HepG2 (cell line): ENCODE measurements at regions not wholly inside any gene's neighbourhood (a gene's known extent, or its start where the extent isn't known, plus 50 kb on each side); places are given as distances from the start of the nearest gene placed in this dataset.
A peak's percentile ranks its signal among the peaks of the same experiment; 100 is the strongest.

ENCODE experiments used
- ERF ChIP-seq: IDR thresholded peaks from 2 replicates; pipeline ENCODE4 v1.6.1; 2018; ENCODE audit warnings: missing biosample characterization, missing genetic modification reagents
- HINFP ChIP-seq: sonication (generic); formaldehyde crosslinking; IDR thresholded peaks from 2 replicates; pipeline ENCODE4 v1.4.0; 2020; ENCODE audit warnings: low read depth, mild to moderate bottlenecking, missing genetic modification reagents
- KDM1A ChIP-seq: IDR thresholded peaks from 2 replicates; pipeline ENCODE4 v1.6.1; 2016; ENCODE audit warnings: missing compliant biosample characterization
- NFATC3 ChIP-seq: sonication (generic); formaldehyde crosslinking; IDR thresholded peaks from 2 replicates; pipeline ENCODE4 v1.5.1; 2020; ENCODE audit warnings: mild to moderate bottlenecking, missing genetic modification reagents
- PHF20 ChIP-seq: sonication (generic); formaldehyde crosslinking; IDR thresholded peaks from 2 replicates; pipeline ENCODE4 v1.5.0; 2020; ENCODE audit warnings: mild to moderate bottlenecking, missing genetic modification reagents
- POLR2A ChIP-seq, 2 experiments: IDR thresholded peaks; 2 replicates each; pipeline ENCODE4 v1.6.1; 2011; ENCODE audit warnings: low read depth in 2 of 2, low read length in 2 of 2, mild to moderate bottlenecking in 1 of 2, moderate library complexity in 1 of 2; ENCODE audit not compliant: insufficient read depth in 1 of 2
- SALL1 ChIP-seq: sonication (generic); formaldehyde crosslinking; IDR thresholded peaks from 2 replicates; pipeline ENCODE4 v1.8.0; 2022; ENCODE audit warnings: mild to moderate bottlenecking, missing genetic modification reagents
- SP5 ChIP-seq: IDR thresholded peaks from 2 replicates; pipeline ENCODE4 v1.6.1; 2016; ENCODE audit warnings: low read depth, borderline replicate concordance
- TBX2 ChIP-seq: sonication (generic); formaldehyde crosslinking; IDR thresholded peaks from 2 replicates; pipeline ENCODE4 v1.5.0; 2020; ENCODE audit warnings: missing genetic modification reagents, mild to moderate bottlenecking, borderline replicate concordance
- ZBTB14 ChIP-seq: sonication (generic); formaldehyde crosslinking; IDR thresholded peaks from 2 replicates; pipeline ENCODE4 v1.4.0; 2020; ENCODE audit warnings: missing genetic modification reagents
- ZBTB20 ChIP-seq: sonication (generic); formaldehyde crosslinking; IDR thresholded peaks from 2 replicates; pipeline ENCODE4 v1.8.1; 2023; ENCODE audit warnings: missing genetic modification reagents, low read depth, mild to moderate bottlenecking, borderline replicate concordance
- ZBTB7A ChIP-seq: sonication (generic); formaldehyde crosslinking; IDR thresholded peaks from 2 replicates; pipeline ENCODE4 v1.8.0; 2022; ENCODE audit warnings: mild to moderate bottlenecking, missing genetic modification reagents
- ZKSCAN5 ChIP-seq: sonication (generic); formaldehyde crosslinking; IDR thresholded peaks from 2 replicates; pipeline ENCODE4 v1.5.1; 2020; ENCODE audit warnings: mild to moderate bottlenecking, missing genetic modification reagents
- ZNF430 ChIP-seq: sonication (generic); formaldehyde crosslinking; IDR thresholded peaks from 2 replicates; pipeline ENCODE4 v1.9.0; 2021; ENCODE audit warnings: mild to moderate bottlenecking, missing genetic modification reagents
- ZNF503 ChIP-seq: sonication (generic); formaldehyde crosslinking; IDR thresholded peaks from 2 replicates; pipeline ENCODE4 v1.4.0; 2020; ENCODE audit warnings: missing genetic modification reagents
- ZNF512B ChIP-seq: sonication (generic); formaldehyde crosslinking; IDR thresholded peaks from 2 replicates; pipeline ENCODE4 v1.5.1; 2020; ENCODE audit warnings: missing genetic modification reagents, mild to moderate bottlenecking, borderline replicate concordance
- ZNF543 ChIP-seq: sonication (generic); formaldehyde crosslinking; IDR thresholded peaks from 2 replicates; pipeline ENCODE4 v1.4.0; 2020; ENCODE audit warnings: mild to moderate bottlenecking, missing genetic modification reagents
- ZNF580 ChIP-seq: IDR thresholded peaks from 2 replicates; pipeline ENCODE4 v1.6.1; 2016; ENCODE audit warnings: low read depth, borderline replicate concordance
- ZNF7 ChIP-seq: IDR thresholded peaks from 2 replicates; pipeline ENCODE4 v1.6.1; 2016; ENCODE audit warnings: missing biosample characterization, missing genetic modification reagents
- ZNF724P ChIP-seq: sonication (generic); formaldehyde crosslinking; IDR thresholded peaks from 2 replicates; pipeline ENCODE4 v1.8.0; 2022; ENCODE audit warnings: missing genetic modification reagents, borderline replicate concordance
- ZNF770 ChIP-seq: sonication (generic); formaldehyde crosslinking; IDR thresholded peaks from 2 replicates; pipeline ENCODE4 v1.5.0; 2020; ENCODE audit warnings: mild to moderate bottlenecking, missing genetic modification reagents
- ZNF839 ChIP-seq: sonication (generic); formaldehyde crosslinking; IDR thresholded peaks from 2 replicates; pipeline ENCODE4 v1.4.0; 2020; ENCODE audit warnings: missing genetic modification reagents, mild to moderate bottlenecking, borderline replicate concordance
- ZZZ3 ChIP-seq: sonication (generic); formaldehyde crosslinking; IDR thresholded peaks from 2 replicates; pipeline ENCODE4 v1.4.0; 2020; ENCODE audit warnings: missing genetic modification reagents, mild to moderate bottlenecking, borderline replicate concordance

GRCh38 chr5:40446910-40447309, 232.8 kb upstream of the PTGER4 start (continued):
- TF ChIP-seq POLR2A (IDR thresholded peaks at IDR 0.05; ENCODE audit: insufficient read depth in 1 of 2, low read depth in 2 of 2, low read length in 2 of 2) = no peak
- TF ChIP-seq TBX2 = 0 out of 2 replicates have a peak, but pooled peaks have one; percentile 23
- no peak for TF ChIP-seq SP5 (CRISPR knock-in tag)
- no peak for TF ChIP-seq ZBTB7A (CRISPR knock-in tag)
- no peak for TF ChIP-seq ZNF724P (CRISPR knock-in tag)
- TF ChIP-seq ZBTB14 = no peak
- TF ChIP-seq ZZZ3 (CRISPR knock-in tag) = no peak
- no peak for TF ChIP-seq ZNF770 (CRISPR knock-in tag)
- no peak for TF ChIP-seq ZNF839
- no peak for TF ChIP-seq ZKSCAN5 (CRISPR knock-in tag)
- TF ChIP-seq ZNF7 = no peak
- no peak for TF ChIP-seq ZNF503
- TF ChIP-seq NFATC3 (CRISPR knock-in tag) = no peak
- TF ChIP-seq PHF20 (CRISPR knock-in tag) = no peak
- no peak for TF ChIP-seq ZNF430 (CRISPR knock-in tag)
- peak; percentile 60; the same call in 1 of the 2 replicates for TF ChIP-seq KDM1A (CRISPR knock-in tag)
- peak; percentile 36; the same call in 1 of the 2 replicates for TF ChIP-seq SALL1 (CRISPR knock-in tag)
- no peak for TF ChIP-seq ZNF580 (CRISPR knock-in tag)
- no peak for TF ChIP-seq ERF (CRISPR knock-in tag)
- TF ChIP-seq ZNF512B (CRISPR knock-in tag) = no peak
- no peak for TF ChIP-seq ZNF543 (CRISPR knock-in tag)
- no peak for TF ChIP-seq HINFP (CRISPR knock-in tag)
- no peak for TF ChIP-seq ZBTB20 (CRISPR knock-in tag)
